Heart left ventricle (tissue), 16 donors: ENCODE measurements at regions not wholly inside any gene's neighbourhood (a gene's known extent, or its start where the extent isn't known, plus 50 kb on each side); places are given as distances from the start of the nearest gene placed in this dataset.

Experiments
- ATAC-seq, 4 donors: fragments of 200-7000 bp; cut with Tn5 transposase; one replicate each; pipeline ENCODE4 v1.9.1; 2020 to 2022; ENCODE audit warnings: moderate library complexity in 4 of 4, mild to moderate bottlenecking in 3 of 4, moderate number of reproducible peaks in 1 of 4
- DNase-seq, 5 donors: peaks; one replicate each; pipeline ENCODE4 v3.0.0-alpha.2; 2020
- H3K27ac ChIP-seq, 12 donors: fragments of 200-600 bp; sonication (generic) in 4 of 12; one replicate each; pipeline versions ENCODE4 v1.5.0 to v1.8.0; 2016 to 2022; ENCODE audit warnings: mild to moderate bottlenecking in 2 of 12
- H3K27me3 ChIP-seq, 9 donors: fragments of 200-600 bp; sonication (generic) in 2 of 9; one replicate each; pipeline versions ENCODE4 v1.5.1 to v1.8.0; 2016 to 2022; ENCODE audit warnings: mild to moderate bottlenecking in 3 of 9
- H3K36me3 ChIP-seq, 9 donors: fragments of 200-600 bp; sonication (generic) in 2 of 9; one replicate each; pipeline versions ENCODE4 v1.5.0 to v1.8.0; 2018 to 2022; ENCODE audit warnings: mild to moderate bottlenecking in 2 of 9
- H3K4me1 ChIP-seq, 12 donors: fragments of 200-600 bp; sonication (generic) in 4 of 12; one replicate each; pipeline versions ENCODE4 v1.5.0 to v1.8.0; 2016 to 2022; ENCODE audit warnings: mild to moderate bottlenecking in 3 of 12
- H3K4me3 ChIP-seq, 12 donors: fragments of 200-600 bp; sonication (generic) in 4 of 12; one replicate each; pipeline versions ENCODE4 v1.5.0 to v1.8.0; 2017 to 2022; ENCODE audit warnings: mild to moderate bottlenecking in 9 of 12, moderate library complexity in 4 of 12
- H3K9me3 ChIP-seq, 12 donors: fragments of 200-600 bp; sonication (generic) in 4 of 12; one replicate each; pipeline versions ENCODE4 v1.5.0 to v1.8.0; 2016 to 2022; ENCODE audit warnings: mild to moderate bottlenecking in 1 of 12
- CTCF ChIP-seq, 12 donors: fragments of 200-600 bp; sonication (generic) in 4 of 12; IDR thresholded peaks; one replicate each; pipeline versions ENCODE4 v1.5.0 to v1.8.0; 2018 to 2022; ENCODE audit warnings: antibody characterized with exemption in 12 of 12, mild to moderate bottlenecking in 5 of 12
- POLR2A ChIP-seq, 2 donors: fragments of 450-650 bp; IDR thresholded peaks; one replicate each; pipeline ENCODE4 v1.6.1; 2017; ENCODE audit warnings: antibody characterized with exemption in 2 of 2, mild to moderate bottlenecking in 2 of 2, moderate library complexity in 2 of 2
- WGBS, 4 donors: extraction: QIAGEN DNeasy Blood & Tissue Kit in 2 of 4; methylation state at CpG; one replicate each; pipeline versions ENCODE4 v1.1.5 to v1.1.7; 2013 to 2018; 5-methylcytosine and 5-hydroxymethylcytosine counted together
- intact Hi-C, 10 donors: fragments of 100-400 bp; cut with DNase I; formaldehyde crosslinking; loops; one replicate each; pipeline versions ENCODE4 v1.11.1 to v1.14.2; 2022
- donor health status: ischemic (EF 13 %, LVEDD 7.1; RV severe dilation, severe dysfunction).
- donor health status: healthy with polysubstance abuse.
- donor health status: DM: no; HTN: yes; CAD: no.
- donor health status: DM: no; HTN: no; CAD: no.
- donor health status: ischemic (EF 25% LVEDD 6.9; RV normal size, moderate dysfunction).
- donor health status: ischemic (EF 25% LVEDD 5.7; RV mildly dilated, moderate dysfunction).
- donor health status: healthy.
- donor health status: DM: yes; HTN: yes; CAD: no.
- donor health status: ischemic (EF 35%, LVEDD 5.7; RV mildly dilated, moderate dysfunction).
- donor health status: nonischemic (EF 11% LVEDD 7.7; RV severe dilation, severe dysfunction).
- donor health status: DM: yes; HTN: yes; CAD: no.
- donor health status: PGD.
- donor health status: ischemic (EF 29% LVEDD 5.4; RV normal size, mild dysfunction).
- donor health status: nonischemic (EF 23%, LVEDD 6.1; RV moderate dilation, normal function).

GRCh38 chr12:88305254-88305890 is 163.3 kb downstream of the TMTC3 start:
- ATAC-seq (no peak), DNase-seq (no peak)
- intact Hi-C loops, result no loop called here
- no peaks in the 10 kb centered on the region for H3K27me3 ChIP-seq
- TF ChIP-seq POLR2A (IDR thresholded peaks at IDR 0.05), result no peak
- TF ChIP-seq CTCF (IDR thresholded peaks at IDR 0.05), result no peak
- peaks cover 0 to 33% (median 3%) of the 10 kb centered on the region in 12 donors for H3K4me1 ChIP-seq
- no peaks in the 10 kb centered on the region for H3K36me3 ChIP-seq
- H3K9me3 ChIP-seq, result no peaks in the 10 kb centered on the region
- no peak overlapping the region for H3K4me3 ChIP-seq
- 40 to 48% (median 45%) methylated on average over 5 of the region's 5 CpGs for WGBS, 4 donors
- no peak overlapping the region for H3K27ac ChIP-seq

DNA sequence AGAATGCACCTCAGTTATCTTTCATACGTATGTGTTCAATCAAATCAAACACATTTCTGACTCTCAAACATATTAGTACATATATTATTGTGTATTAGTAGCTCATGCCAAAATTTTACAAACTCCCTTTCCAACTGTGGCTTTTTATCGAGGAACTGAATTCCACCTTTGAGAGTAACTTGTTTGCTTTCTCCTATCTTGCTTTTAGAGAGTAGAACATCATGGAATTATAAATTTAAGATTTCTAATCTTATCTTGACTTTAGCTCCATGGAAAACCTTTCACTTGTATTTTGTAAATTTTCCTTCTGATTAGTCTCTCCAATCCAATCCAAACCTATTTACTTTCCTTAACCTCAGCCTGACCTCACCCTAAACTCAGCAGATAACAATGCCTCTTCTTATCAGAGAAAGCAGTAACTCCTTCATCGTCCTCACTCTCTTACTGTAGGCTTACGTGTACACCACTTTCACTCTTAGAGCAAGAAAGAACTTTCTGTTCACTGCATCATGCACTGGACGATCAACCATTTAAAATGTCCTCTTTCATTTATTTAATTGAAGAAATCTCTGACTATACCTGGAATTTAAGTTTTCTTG is 164.5 kb downstream of the TMTC3 start:
- no peaks in the 10 kb centered on the region for H3K9me3 ChIP-seq
- intact Hi-C loops, result no loop called here
- ATAC-seq, result no peak
- no peaks in the 10 kb centered on the region for H3K36me3 ChIP-seq
- H3K4me1 ChIP-seq, result peaks cover 0 to 38% (median 4%) of the 10 kb centered on the region in 12 donors
- no peak overlapping the region for H3K27ac ChIP-seq
- DNase-seq, result no peak
- TF ChIP-seq CTCF (IDR thresholded peaks at IDR 0.05) (no peak), POLR2A (IDR thresholded peaks at IDR 0.05) (no peak)
- H3K27me3 ChIP-seq, result no peaks in the 10 kb centered on the region
- 61 to 66% (median 62%) methylated on average over 5 of the region's 5 CpGs for WGBS, 4 donors
- no peak overlapping the region for H3K4me3 ChIP-seq

GRCh38 chr12:88307961-88308360 is 165.9 kb downstream of the TMTC3 start:
- TF ChIP-seq CTCF (IDR thresholded peaks at IDR 0.05) (no peak), POLR2A (IDR thresholded peaks at IDR 0.05) (no peak)
- Histone ChIP-seq H3K27ac (no peak overlapping the region), H3K36me3 (no peaks in the 10 kb centered on the region), H3K9me3 (no peaks in the 10 kb centered on the region), H3K4me3 (no peak overlapping the region), H3K4me1 (peaks cover 0 to 38% (median 4%) of the 10 kb centered on the region in 12 donors), H3K27me3 (no peaks in the 10 kb centered on the region)
- no peak for DNase-seq
- WGBS, 4 donors, result 82 to 86% (median 85%) methylated on average over 4 of the region's 4 CpGs
- intact Hi-C loops, result no loop called here
- no peak for ATAC-seq

GRCh38 chr12:88308825-88309224 is 166.7 kb downstream of the TMTC3 start:
- intact Hi-C loops, result no loop called here
- no peak for TF ChIP-seq CTCF (IDR thresholded peaks at IDR 0.05)
- TF ChIP-seq POLR2A (IDR thresholded peaks at IDR 0.05), result no peak
- ATAC-seq, result no peak

More at GRCh38 chr12:88308825-88309224, 166.7 kb downstream of the TMTC3 start:
- peak overlapping the region in 6 of 12 donors; percentile 4 to 62 (median 38) for H3K27ac ChIP-seq
- no peak for DNase-seq
- no peaks in the 10 kb centered on the region for H3K9me3 ChIP-seq
- H3K27me3 ChIP-seq, result no peaks in the 10 kb centered on the region
- peaks cover 0 to 38% (median 4%) of the 10 kb centered on the region in 12 donors for H3K4me1 ChIP-seq
- H3K36me3 ChIP-seq, result no peaks in the 10 kb centered on the region
- no peak overlapping the region for H3K4me3 ChIP-seq
